HG03060 (cell line): ENCODE measurements at regions not wholly inside any gene's neighbourhood (a gene's known extent, or its start where the extent isn't known, plus 50 kb on each side); places are given as distances from the start of the nearest gene placed in this dataset.

Experiments
- ATAC-seq: cut with Tn5 transposase; IDR thresholded peaks from one replicate; pipeline ENCODE4 v1.9.1; 2021; ENCODE audit warnings: low read depth, moderate number of reproducible peaks; ENCODE audit not compliant: unreplicated experiment

DNA sequence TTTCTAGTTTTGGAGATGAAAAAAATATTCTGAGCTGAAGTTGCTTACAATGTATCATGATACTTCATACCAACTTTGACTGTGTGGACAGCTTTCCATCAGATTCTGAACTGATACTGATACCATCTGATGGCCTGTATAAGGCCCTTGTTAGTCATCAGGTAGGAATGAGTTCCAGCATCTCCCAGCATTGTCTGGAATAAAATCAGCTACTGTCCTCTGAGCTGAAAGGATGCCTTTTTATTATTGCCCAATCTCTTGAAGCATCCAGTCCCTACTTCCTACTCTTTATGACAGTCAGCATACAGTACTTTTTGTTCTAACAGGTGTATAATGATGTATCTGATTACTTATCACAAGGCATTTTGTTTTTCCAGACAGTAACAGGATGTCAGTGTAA, 70.6 kb upstream of the EYA4 start:
- no peak for ATAC-seq

GRCh38 chr6:133171989-133172604, 69.1 kb upstream of the EYA4 start:
- ATAC-seq: no peak

DNA sequence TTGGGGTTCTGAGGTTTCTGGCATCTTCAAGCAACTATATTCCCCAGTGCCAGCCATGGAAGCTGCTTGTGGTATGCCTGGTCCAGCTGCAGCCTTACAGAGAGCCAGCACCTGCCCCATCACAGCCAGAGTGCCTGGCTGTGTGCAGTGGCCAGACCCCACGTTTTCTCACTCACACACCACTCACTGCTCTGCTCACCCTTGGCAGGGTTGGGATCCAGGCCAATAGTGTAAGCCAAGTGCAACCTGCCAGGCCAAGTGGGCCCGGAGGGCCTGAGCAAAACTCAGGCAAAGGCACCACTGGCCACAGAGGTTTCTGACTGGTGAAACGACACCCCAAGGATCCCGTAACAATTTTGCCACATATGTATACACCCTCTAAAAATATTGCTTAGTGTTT, 67.9 kb upstream of the EYA4 start:
- no peak for ATAC-seq

DNA sequence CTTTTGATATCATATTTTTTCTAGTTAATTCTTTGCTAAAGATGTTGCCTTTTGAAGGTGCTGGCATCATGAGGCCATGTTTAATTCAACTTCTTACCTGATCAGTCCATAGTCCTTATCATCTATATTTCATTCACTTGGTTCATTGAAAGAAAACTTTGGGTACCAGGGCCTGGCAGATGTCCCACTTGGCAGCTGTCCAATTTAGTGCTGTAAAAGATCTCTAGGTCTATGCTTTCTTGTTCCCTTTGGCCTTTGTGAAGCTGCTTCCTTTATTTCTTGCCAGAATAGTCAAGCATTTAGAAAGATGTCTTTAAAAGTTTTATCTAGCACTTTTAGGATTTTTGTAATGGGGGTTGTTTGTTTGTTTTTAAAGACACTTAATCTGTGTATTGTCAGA, 61.7 kb upstream of the EYA4 start:
- no peak for ATAC-seq

GRCh38 chr6:133183691-133184090, 57.5 kb upstream of the EYA4 start:
- ATAC-seq: no peak

GRCh38 chr6:133184798-133185372, 56.3 kb upstream of the EYA4 start:
- no peak for ATAC-seq

- ATAC-seq: no peak
Observed at GRCh38 chr6:133185731-133186130, 55.4 kb upstream of the EYA4 start.

DNA sequence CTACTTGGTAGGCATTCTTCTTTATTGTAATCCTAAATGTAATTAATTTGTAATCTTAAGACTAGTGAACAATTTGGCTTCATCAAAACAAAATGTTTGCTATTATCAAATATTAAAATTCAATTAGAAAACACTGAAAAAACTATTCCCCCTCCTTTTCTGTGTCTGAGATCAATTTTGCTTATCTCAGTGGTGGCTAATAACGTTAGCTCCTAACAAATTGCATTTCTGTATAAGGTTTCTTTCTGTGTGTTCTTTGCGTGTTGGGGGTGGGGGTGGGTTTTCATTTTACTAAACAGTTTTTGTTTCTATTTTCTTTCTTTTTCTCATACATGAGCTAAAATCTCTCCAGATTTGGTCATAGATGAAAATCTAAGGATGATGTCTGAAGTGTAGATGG, 54.0 kb upstream of the EYA4 start:
- ATAC-seq: no peak

DNA sequence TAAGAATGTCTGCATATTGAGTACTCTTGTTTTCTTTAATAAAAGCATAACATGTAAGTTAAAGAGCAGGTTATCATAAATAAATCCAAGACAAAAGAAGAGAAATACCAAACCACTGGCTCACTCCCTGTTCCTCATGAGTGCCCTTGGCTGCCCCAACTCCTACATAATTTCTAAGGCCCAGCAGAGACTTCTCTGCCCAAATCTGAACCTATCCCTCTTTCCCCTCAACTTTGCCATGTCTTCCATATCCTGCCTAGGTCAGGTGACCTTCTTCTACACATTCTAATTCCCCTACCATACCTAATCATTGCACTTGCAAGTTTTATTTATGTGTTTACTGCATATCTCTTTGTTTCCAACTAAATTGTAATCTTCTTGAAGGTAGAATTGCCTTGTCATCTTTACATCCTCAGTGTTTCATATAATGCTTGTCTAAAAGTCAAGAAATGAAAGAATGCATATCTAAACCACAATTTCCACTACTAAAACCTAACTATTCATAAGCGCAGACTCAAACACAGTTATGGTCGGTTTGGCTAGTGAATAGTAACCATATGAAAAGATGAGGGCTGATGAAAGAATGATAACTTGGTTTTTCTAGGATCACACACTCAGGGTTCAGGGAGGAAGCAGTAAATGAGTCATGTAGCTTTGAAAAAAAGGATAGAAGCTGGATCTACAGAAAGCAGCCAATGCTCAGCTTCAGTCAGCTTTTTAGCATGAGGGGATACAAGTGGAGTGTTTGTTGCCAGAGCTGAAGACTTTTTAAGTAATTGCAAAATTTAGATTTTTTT, 53.3 kb upstream of the EYA4 start:
- ATAC-seq: no peak

DNA sequence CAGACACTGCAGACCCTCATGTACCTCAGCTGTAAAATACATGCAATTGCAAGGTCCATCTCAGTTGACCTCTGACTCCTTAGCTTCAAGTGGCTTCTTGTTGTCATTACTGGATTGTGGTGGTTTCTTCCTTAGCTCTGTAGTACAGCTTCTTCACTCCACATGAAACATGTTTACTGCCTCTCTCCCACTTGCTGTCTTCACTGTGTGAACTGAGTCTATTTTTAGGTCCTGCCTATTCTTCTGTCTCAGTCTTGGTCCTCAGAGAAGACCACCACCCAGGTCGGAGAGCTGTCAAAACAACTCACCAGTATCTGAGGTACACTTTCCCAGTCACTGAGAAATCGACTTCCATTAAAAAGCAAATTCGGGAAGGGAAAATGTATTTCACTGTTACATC, 50.2 kb upstream of the EYA4 start:
- no peak for ATAC-seq

DNA sequence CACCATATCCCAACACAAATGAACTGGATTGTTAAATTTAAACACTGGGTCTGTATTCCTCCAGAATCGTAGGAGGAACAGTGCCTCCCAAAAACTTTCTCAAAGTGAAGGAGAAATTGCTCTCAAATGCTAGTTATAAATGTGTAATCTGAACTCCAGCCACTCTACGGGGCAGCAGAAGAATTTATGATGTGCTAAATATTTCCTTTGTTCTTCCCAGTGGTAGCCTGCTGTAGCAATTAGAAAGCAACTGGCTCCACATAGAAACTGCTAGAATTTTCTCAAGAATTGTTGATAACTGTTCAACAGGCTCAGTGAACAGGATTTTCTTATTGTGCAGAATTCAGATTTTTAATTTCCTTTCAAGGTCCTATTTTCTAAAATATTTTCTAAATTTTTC, 49.8 kb upstream of the EYA4 start:
- no peak for ATAC-seq
